Endothelial cell of umbilical vein (primary cell): ENCODE measurements at regions not wholly inside any gene's neighbourhood (a gene's known extent, or its start where the extent isn't known, plus 50 kb on each side); places are given as distances from the start of the nearest gene placed in this dataset.

Experiments
- BruUV-seq: library from RNA; stranded (reverse); fragments of 400-500 nt; replicated peaks from 2 replicates; lab custom pipeline; 2021; lab: Mats Ljungman, UMichigan
- CTCF ChIA-PET: fragments of 300-600, 350-600 bp; sonication (Branson Sonifier 250); formaldehyde crosslinking; loops from one replicate; lab custom pipeline; 2021; ENCODE audit warnings: antibody characterized with exemption, inconsistent platforms; lab: Charles Lee
- POLR2A ChIA-PET: fragments of 300-600, 350-600 bp; sonication (Branson Sonifier 250); formaldehyde crosslinking; loops from one replicate; lab custom pipeline; 2021; ENCODE audit warnings: antibody characterized with exemption, inconsistent platforms; lab: Charles Lee
- DNase-seq: peaks from one replicate; pipeline ENCODE4 v3.0.0-alpha.2; 2011; ENCODE audit warnings: low read depth, low spot score
- FAIRE-seq: peaks from 2 replicates; lab custom pipeline; 2011; peaks lifted over from hg19 to GRCh38; lab: Jason Lieb, UNC
- H2AFZ ChIP-seq: 2 replicates; pipeline ENCODE4 v1.6.0; 2012; ENCODE audit warnings: low read depth, low read length, control low read depth, inconsistent platforms
- H3K27ac ChIP-seq: 2 replicates; pipeline ENCODE4 v1.5.1; 2011; ENCODE audit warnings: low read depth, mild to moderate bottlenecking, control low read depth, low read length, moderate library complexity; ENCODE audit not compliant: insufficient read depth
- H3K27me3 ChIP-seq, 2 experiments: 2 replicates each; pipeline versions ENCODE4 v1.6.0 to v1.6.1; 2011; ENCODE audit warnings: low read length in 2 of 2, mixed read lengths in 1 of 2; ENCODE audit not compliant: control insufficient read depth in 2 of 2, insufficient read depth in 2 of 2
- H3K36me3 ChIP-seq, 2 experiments: 2 replicates in 1 of 2; 3 replicates in 1 of 2; pipeline ENCODE4 v1.5.1; 2011; ENCODE audit warnings: low read length in 2 of 2, mild to moderate bottlenecking in 1 of 2, moderate library complexity in 1 of 2; ENCODE audit not compliant: control insufficient read depth in 2 of 2, insufficient read depth in 2 of 2; ENCODE audit errors: extremely low read depth in 1 of 2
- H3K4me1 ChIP-seq: 3 replicates; pipeline ENCODE4 v1.5.1; 2011; ENCODE audit warnings: mild to moderate bottlenecking, low read length; ENCODE audit not compliant: control insufficient read depth, insufficient read depth; ENCODE audit errors: extremely low read depth
- H3K4me2 ChIP-seq: 2 replicates; pipeline ENCODE4 v1.6.1; 2011; ENCODE audit warnings: low read length, control low read depth, mixed read lengths; ENCODE audit not compliant: insufficient read depth
- H3K4me3 ChIP-seq, 3 experiments: fragments of 200-600 bp in 1 of 3; sonication (generic), shearing (Covaris generic) in 1 of 3; replicated peaks in 1 of 3; 2 replicates each; pipeline ENCODE4 v1.5.1; 2011 to 2016; ENCODE audit warnings: control low read depth in 3 of 3, low read length in 3 of 3, mild to moderate bottlenecking in 2 of 3, inconsistent platforms in 1 of 3, low read depth in 1 of 3, moderate library complexity in 1 of 3; ENCODE audit not compliant: insufficient read depth in 1 of 3
- H3K79me2 ChIP-seq: 2 replicates; pipeline ENCODE4 v1.6.0; 2012; ENCODE audit warnings: low read length, inconsistent platforms; ENCODE audit not compliant: control insufficient read depth, insufficient read depth
- H3K9ac ChIP-seq: replicated peaks from 2 replicates; pipeline ENCODE3; 2011; ENCODE audit warnings: low read length, control low read depth; ENCODE audit not compliant: insufficient read depth; ENCODE audit errors: extremely low read depth
- H3K9me1 ChIP-seq: replicated peaks from 3 replicates; pipeline ENCODE4 v1.6.0; 2011; ENCODE audit warnings: mild to moderate bottlenecking, low read length; ENCODE audit not compliant: control insufficient read depth, insufficient read depth; ENCODE audit errors: extremely low read depth
- H3K9me3 ChIP-seq: replicated peaks from 2 replicates; pipeline ENCODE4 v1.5.1; 2012; ENCODE audit warnings: low read length, inconsistent platforms; ENCODE audit not compliant: control insufficient read depth, insufficient read depth
- H4K20me1 ChIP-seq: replicated peaks from 2 replicates; pipeline ENCODE3; 2011; ENCODE audit warnings: mild to moderate bottlenecking, low read length; ENCODE audit not compliant: control insufficient read depth, insufficient read depth; ENCODE audit errors: extremely low read depth
- EZH2 ChIP-seq: IDR thresholded peaks from 2 replicates; pipeline ENCODE4 v1.6.1; 2012; ENCODE audit warnings: borderline replicate concordance, low read depth, mild to moderate bottlenecking, moderate library complexity, low read length, inconsistent platforms; ENCODE audit not compliant: severe bottlenecking
- FOS ChIP-seq: IDR thresholded peaks from 2 replicates; pipeline ENCODE4 v1.6.1; 2011; ENCODE audit warnings: mild to moderate bottlenecking, low read length, moderate library complexity, borderline replicate concordance; ENCODE audit not compliant: insufficient read depth
- GATA2 ChIP-seq: IDR thresholded peaks from 2 replicates; pipeline ENCODE4 v1.7.0; 2011; ENCODE audit warnings: low read depth, mild to moderate bottlenecking, moderate library complexity, mixed read lengths, low read length; ENCODE audit not compliant: insufficient read length, insufficient read depth
- JUN ChIP-seq: IDR thresholded peaks from 2 replicates; pipeline ENCODE4 v1.6.1; 2011; ENCODE audit warnings: borderline replicate concordance, low read depth; ENCODE audit not compliant: insufficient read length, insufficient read depth
- MYC ChIP-seq: IDR thresholded peaks from one replicate; pipeline ENCODE4 v1.6.1; 2011; ENCODE audit warnings: mild to moderate bottlenecking, low read depth, low read length
- POLR2A ChIP-seq: IDR thresholded peaks from 2 replicates; pipeline ENCODE4 v1.6.1; 2012; ENCODE audit warnings: low read depth, mild to moderate bottlenecking, control low read depth, low read length
- POLR2AphosphoS5 ChIP-seq: IDR thresholded peaks from 2 replicates; pipeline ENCODE4 v1.6.1; 2012; ENCODE audit warnings: low read depth, mild to moderate bottlenecking, control low read depth, low read length, moderate library complexity; ENCODE audit not compliant: insufficient read depth
- dilution Hi-C: fragments of 300-500 bp; cut with MboI; formaldehyde crosslinking; loops from one replicate; pipeline ENCODE4 v1.15.0; 2019; ENCODE audit warnings: low sequenced_read_pairs; ENCODE audit not compliant: extremely low pct_ligation_motif_present
- intact Hi-C: fragments of 100-400 bp; cut with micrococcal nuclease; formaldehyde crosslinking; loops from one replicate; pipeline ENCODE4 v1.10.0; 2022
- TF ChIP-seq, protein P1 (sequence below): IDR thresholded peaks from 2 replicates; pipeline ENCODE4 v1.6.1; 2011; ENCODE audit not compliant: insufficient read depth, insufficient read length
- TF ChIP-seq, protein P2 (sequence below), 2 donors: IDR thresholded peaks; 1 replicate in 1 of 2; 2 replicates in 1 of 2; pipeline ENCODE4 v1.5.1; 2011; ENCODE audit warnings: low read length in 2 of 2, mild to moderate bottlenecking in 2 of 2, moderate library complexity in 2 of 2, control low read depth in 1 of 2, inconsistent platforms in 1 of 2, low read depth in 1 of 2; ENCODE audit not compliant: insufficient read depth in 1 of 2; ENCODE audit errors: extremely low read depth in 1 of 2

DNA sequence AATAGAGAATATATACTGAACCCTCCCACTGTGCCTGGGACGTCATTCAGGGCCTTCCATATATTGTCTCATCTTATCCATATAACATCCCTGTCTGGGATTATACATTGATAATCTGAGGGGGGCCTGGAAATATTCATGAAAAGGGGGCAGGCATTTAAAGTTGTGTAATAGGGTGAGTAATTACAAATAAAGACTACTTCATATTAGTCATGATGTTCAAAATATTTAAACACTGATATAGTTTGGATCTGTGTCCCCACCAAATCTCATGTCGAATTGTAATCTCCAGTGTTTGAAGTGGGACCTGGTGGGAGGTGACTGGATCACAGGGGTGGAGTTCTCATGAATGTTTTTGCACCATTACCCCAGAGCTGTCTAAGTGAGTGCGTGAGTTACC, 97.8 kb downstream of the AQP9 start:
- no peak for DNase-seq
- Histone ChIP-seq H3K27ac (no peak overlapping the region), H3K79me2 (no peaks in the 10 kb centered on the region), H4K20me1 (no peaks in the 10 kb centered on the region), H3K36me3 (no peaks in the 10 kb centered on the region), H3K4me3 (no peak overlapping the region), H3K4me2 (no peak overlapping the region), H3K9me3 (no peaks in the 10 kb centered on the region), H2AFZ (no peak overlapping the region), H3K9me1 (no peaks in the 10 kb centered on the region), H3K27me3 (peaks cover 7 to 10% of the 10 kb centered on the region in 2 experiments), H3K4me1 (no peaks in the 10 kb centered on the region), H3K9ac (no peak overlapping the region)
- intact Hi-C loops (no loop called here), dilution Hi-C loops (no loop called here)
- BruUV-seq = no TSS peak
- TF ChIP-seq GATA2 = no peak
- TF ChIP-seq, protein P1, sequence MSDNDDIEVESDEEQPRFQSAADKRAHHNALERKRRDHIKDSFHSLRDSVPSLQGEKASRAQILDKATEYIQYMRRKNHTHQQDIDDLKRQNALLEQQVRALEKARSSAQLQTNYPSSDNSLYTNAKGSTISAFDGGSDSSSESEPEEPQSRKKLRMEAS = no peak
- TF ChIP-seq MYC = no peak
- no peak for TF ChIP-seq FOS
- TF ChIP-seq, protein P2, sequence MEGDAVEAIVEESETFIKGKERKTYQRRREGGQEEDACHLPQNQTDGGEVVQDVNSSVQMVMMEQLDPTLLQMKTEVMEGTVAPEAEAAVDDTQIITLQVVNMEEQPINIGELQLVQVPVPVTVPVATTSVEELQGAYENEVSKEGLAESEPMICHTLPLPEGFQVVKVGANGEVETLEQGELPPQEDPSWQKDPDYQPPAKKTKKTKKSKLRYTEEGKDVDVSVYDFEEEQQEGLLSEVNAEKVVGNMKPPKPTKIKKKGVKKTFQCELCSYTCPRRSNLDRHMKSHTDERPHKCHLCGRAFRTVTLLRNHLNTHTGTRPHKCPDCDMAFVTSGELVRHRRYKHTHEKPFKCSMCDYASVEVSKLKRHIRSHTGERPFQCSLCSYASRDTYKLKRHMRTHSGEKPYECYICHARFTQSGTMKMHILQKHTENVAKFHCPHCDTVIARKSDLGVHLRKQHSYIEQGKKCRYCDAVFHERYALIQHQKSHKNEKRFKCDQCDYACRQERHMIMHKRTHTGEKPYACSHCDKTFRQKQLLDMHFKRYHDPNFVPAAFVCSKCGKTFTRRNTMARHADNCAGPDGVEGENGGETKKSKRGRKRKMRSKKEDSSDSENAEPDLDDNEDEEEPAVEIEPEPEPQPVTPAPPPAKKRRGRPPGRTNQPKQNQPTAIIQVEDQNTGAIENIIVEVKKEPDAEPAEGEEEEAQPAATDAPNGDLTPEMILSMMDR (IDR thresholded peaks at IDR 0.05; ENCODE audit: extremely low read depth in 1 of 2, insufficient read depth in 1 of 2, low read depth in 1 of 2, low read length in 2 of 2) = no peak
- no peak for TF ChIP-seq POLR2A
- TF ChIP-seq EZH2 = no peak
- no peak for TF ChIP-seq JUN
- TF ChIP-seq POLR2AphosphoS5 = no peak
- FAIRE-seq = no peak
- ChIA-PET CTCF (no interaction called here), POLR2A (no interaction called here)
